ENCODE measurements at regions not wholly inside any gene's neighbourhood (a gene's known extent, or its start where the extent isn't known, plus 50 kb on each side); places are given as distances from the start of the nearest gene placed in this dataset.

GRCh38 chr6:137647762-137648447 lies 153.7 kb upstream of the OLIG3 start:
- Histone ChIP-seq H3K9me3 (ENCODE audit: control insufficient read depth, insufficient read depth, low read depth, low read length) (no peaks in the 10 kb centered on the region; the same call in 1 of the 2 replicates), H3K27ac (ENCODE audit: low read length) (no peak overlapping the region), H3K4me3 (ENCODE audit: low read depth in 2 of 2, low read length in 2 of 2) (no peak overlapping the region), H3K27me3 (ENCODE audit: control insufficient read depth, insufficient read depth, low read length) (no peaks in the 10 kb centered on the region), H3K36me3 (ENCODE audit: control insufficient read depth, insufficient read depth, low read length) (no peaks in the 10 kb centered on the region), H3K4me1 (ENCODE audit: control insufficient read depth, insufficient read depth, low read length) (no peaks in the 10 kb centered on the region)
- in situ Hi-C loops (cut with HindIII; ENCODE audit: low pct_unique_long_range_greater_than_20kb, low sequenced_read_pairs): no loop called here
- BruUV-seq (replicated peaks): no TSS peak
- ATAC-seq (no peak), DNase-seq (ENCODE audit: low read depth, low spot score) (no peak)
- no peak for TF ChIP-seq POLR2AphosphoS5 (IDR thresholded peaks at IDR 0.05; ENCODE audit: low read depth, low read length)
- intact Hi-C loops (cut with micrococcal nuclease; ENCODE audit: unreplicated experiment): no loop called here
- POLR2A ChIA-PET: no interaction called here
- CTCF ChIA-PET: no interaction called here

- Histone ChIP-seq H3K4me1 (ENCODE audit: control insufficient read depth, insufficient read depth, low read length) (no peaks in the 10 kb centered on the region), H3K9me3 (ENCODE audit: control insufficient read depth, insufficient read depth, low read depth, low read length) (peaks cover 20% of the 10 kb centered on the region; the same call in 1 of the 2 replicates), H3K36me3 (ENCODE audit: control insufficient read depth, insufficient read depth, low read length) (no peaks in the 10 kb centered on the region), H3K4me3 (ENCODE audit: low read depth in 2 of 2, low read length in 2 of 2) (no peak overlapping the region), H3K27ac (ENCODE audit: low read length) (no peak overlapping the region), H3K27me3 (ENCODE audit: control insufficient read depth, insufficient read depth, low read length) (no peaks in the 10 kb centered on the region)
- intact Hi-C loops (cut with micrococcal nuclease; ENCODE audit: unreplicated experiment) (no loop called here), in situ Hi-C loops (cut with HindIII; ENCODE audit: low pct_unique_long_range_greater_than_20kb, low sequenced_read_pairs) (no loop called here)
- no peak for TF ChIP-seq SIN3A (IDR thresholded peaks at IDR 0.05; ENCODE audit: borderline replicate concordance, insufficient read depth, low read depth, low read length)
- TF ChIP-seq POLR2AphosphoS5 (IDR thresholded peaks at IDR 0.05; ENCODE audit: low read depth, low read length): no peak
- no peak for TF ChIP-seq CTCF (IDR thresholded peaks at IDR 0.05)
- no peak for TF ChIP-seq REST (IDR thresholded peaks at IDR 0.05; ENCODE audit: insufficient read depth in 1 of 2, low read depth in 2 of 2, low read length in 1 of 2)
- TF ChIP-seq TCF7L2 (IDR thresholded peaks at IDR 0.05; ENCODE audit: low read depth, low read length): no peak
- DNase-seq (ENCODE audit: low read depth, low spot score): no peak
- no peak for ATAC-seq
- CTCF ChIA-PET: no interaction called here
- POLR2A ChIA-PET: no interaction called here
- no TSS peak for BruUV-seq (replicated peaks)
These were observed 156.5 kb upstream of the OLIG3 start for GRCh38 chr6:137650720-137651119.

GRCh38 chr6:137651178-137651577 lies 157.0 kb upstream of the OLIG3 start:
- no peak for TF ChIP-seq CTCF (IDR thresholded peaks at IDR 0.05)
- no peak for TF ChIP-seq SIN3A (IDR thresholded peaks at IDR 0.05; ENCODE audit: borderline replicate concordance, insufficient read depth, low read depth, low read length)
- no peak for TF ChIP-seq REST (IDR thresholded peaks at IDR 0.05; ENCODE audit: insufficient read depth in 1 of 2, low read depth in 2 of 2, low read length in 1 of 2)
- TF ChIP-seq POLR2AphosphoS5 (IDR thresholded peaks at IDR 0.05; ENCODE audit: low read depth, low read length): no peak
- TF ChIP-seq TCF7L2 (IDR thresholded peaks at IDR 0.05; ENCODE audit: low read depth, low read length): no peak
- ATAC-seq (no peak), DNase-seq (ENCODE audit: low read depth, low spot score) (no peak)
- H3K27me3 ChIP-seq (ENCODE audit: control insufficient read depth, insufficient read depth, low read length): no peaks in the 10 kb centered on the region
- H3K9me3 ChIP-seq (ENCODE audit: control insufficient read depth, insufficient read depth, low read depth, low read length): peaks cover 20% of the 10 kb centered on the region; the same call in 1 of the 2 replicates
- intact Hi-C loops (cut with micrococcal nuclease; ENCODE audit: unreplicated experiment): no loop called here
- BruUV-seq (replicated peaks): no TSS peak
- no peaks in the 10 kb centered on the region for H3K36me3 ChIP-seq (ENCODE audit: control insufficient read depth, insufficient read depth, low read length)
- ChIA-PET CTCF (no interaction called here), POLR2A (no interaction called here)
- H3K27ac ChIP-seq (ENCODE audit: low read length): no peak overlapping the region
- H3K4me1 ChIP-seq (ENCODE audit: control insufficient read depth, insufficient read depth, low read length): no peaks in the 10 kb centered on the region
- in situ Hi-C loops (cut with HindIII; ENCODE audit: low pct_unique_long_range_greater_than_20kb, low sequenced_read_pairs): no loop called here
- no peak overlapping the region for H3K4me3 ChIP-seq (ENCODE audit: low read depth in 2 of 2, low read length in 2 of 2)

All from Panc1 (cell line).